ENCODE measurements at regions not wholly inside any gene's neighbourhood (a gene's known extent, or its start where the extent isn't known, plus 50 kb on each side); places are given as distances from the start of the nearest gene placed in this dataset.

DNA sequence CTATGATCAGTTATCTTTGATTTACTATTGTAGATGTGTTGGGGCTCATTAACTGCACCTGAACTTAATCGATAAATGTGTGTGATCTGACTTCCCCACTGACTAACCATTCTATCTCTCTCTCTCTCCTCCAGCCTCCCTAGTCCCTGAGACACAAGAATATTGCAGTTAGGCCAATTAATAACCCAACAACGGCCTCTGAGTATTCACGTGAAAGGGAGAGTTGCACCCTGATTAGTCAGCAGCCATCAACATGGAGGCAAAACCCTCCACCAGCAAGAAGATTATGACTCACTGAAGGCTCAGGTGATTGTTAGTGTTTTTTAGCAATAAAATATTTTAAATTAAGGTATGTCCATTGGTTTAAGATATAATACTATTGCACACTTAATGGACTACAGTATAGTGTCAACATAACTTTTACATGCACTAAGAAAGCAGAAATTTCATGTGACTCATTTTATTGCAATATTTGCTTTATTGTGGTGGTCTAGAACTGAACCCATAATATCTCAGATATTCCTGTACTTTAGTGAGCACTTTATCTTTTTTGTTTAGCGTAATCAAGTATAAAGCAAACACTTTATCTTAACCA is 77.1 kb upstream of the PTGDR start (continued):
- TF ChIP-seq, protein P1, sequence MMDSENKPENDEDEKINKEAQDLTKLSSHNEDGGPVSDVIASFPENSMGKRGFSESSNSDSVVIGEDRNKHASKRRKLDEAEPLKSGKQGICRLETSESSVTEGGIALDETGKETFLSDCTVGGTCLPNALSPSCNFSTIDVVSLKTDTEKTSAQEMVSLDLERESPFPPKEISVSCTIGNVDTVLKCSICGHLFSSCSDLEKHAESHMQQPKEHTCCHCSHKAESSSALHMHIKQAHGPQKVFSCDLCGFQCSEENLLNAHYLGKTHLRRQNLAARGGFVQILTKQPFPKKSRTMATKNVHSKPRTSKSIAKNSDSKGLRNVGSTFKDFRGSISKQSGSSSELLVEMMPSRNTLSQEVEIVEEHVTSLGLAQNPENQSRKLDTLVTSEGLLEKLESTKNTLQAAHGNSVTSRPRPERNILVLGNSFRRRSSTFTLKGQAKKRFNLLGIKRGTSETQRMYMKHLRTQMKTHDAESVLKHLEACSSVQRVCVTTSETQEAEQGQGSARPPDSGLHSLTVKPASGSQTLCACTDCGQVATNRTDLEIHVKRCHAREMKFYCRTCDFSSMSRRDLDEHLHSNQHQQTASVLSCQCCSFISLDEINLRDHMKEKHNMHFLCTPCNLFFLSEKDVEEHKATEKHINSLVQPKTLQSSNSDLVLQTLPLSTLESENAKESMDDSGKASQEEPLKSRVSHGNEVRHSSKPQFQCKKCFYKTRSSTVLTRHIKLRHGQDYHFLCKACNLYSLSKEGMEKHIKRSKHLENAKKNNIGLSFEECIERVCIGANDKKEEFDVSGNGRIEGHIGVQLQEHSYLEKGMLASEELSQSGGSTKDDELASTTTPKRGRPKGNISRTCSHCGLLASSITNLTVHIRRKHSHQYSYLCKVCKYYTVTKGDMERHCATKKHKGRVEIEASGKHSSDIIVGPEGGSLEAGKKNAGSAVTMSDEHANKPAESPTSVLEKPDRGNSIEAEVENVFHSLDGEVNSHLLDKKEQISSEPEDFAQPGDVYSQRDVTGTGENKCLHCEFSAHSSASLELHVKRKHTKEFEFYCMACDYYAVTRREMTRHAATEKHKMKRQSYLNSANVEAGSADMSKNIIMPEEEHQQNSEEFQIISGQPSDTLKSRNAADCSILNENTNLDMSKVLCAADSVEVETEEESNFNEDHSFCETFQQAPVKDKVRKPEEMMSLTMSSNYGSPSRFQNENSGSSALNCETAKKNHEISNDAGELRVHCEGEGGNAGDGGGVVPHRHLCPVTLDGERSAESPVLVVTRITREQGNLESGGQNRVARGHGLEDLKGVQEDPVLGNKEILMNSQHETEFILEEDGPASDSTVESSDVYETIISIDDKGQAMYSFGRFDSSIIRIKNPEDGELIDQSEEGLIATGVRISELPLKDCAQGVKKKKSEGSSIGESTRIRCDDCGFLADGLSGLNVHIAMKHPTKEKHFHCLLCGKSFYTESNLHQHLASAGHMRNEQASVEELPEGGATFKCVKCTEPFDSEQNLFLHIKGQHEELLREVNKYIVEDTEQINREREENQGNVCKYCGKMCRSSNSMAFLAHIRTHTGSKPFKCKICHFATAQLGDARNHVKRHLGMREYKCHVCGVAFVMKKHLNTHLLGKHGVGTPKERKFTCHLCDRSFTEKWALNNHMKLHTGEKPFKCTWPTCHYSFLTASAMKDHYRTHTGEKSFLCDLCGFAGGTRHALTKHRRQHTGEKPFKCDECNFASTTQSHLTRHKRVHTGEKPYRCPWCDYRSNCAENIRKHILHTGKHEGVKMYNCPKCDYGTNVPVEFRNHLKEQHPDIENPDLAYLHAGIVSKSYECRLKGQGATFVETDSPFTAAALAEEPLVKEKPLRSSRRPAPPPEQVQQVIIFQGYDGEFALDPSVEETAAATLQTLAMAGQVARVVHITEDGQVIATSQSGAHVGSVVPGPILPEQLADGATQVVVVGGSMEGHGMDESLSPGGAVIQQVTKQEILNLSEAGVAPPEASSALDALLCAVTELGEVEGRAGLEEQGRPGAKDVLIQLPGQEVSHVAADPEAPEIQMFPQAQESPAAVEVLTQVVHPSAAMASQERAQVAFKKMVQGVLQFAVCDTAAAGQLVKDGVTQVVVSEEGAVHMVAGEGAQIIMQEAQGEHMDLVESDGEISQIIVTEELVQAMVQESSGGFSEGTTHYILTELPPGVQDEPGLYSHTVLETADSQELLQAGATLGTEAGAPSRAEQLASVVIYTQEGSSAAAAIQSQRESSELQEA (IDR thresholded peaks at IDR 0.05; ENCODE audit: low read depth) = no peak
- TF ChIP-seq ZNF232 (CRISPR knock-in tag; IDR thresholded peaks at IDR 0.05) = no peak
- no peak for TF ChIP-seq MAFF (IDR thresholded peaks at IDR 0.05; ENCODE audit: low read length)
